ENCODE measurements at regions not wholly inside any gene's neighbourhood (a gene's known extent, or its start where the extent isn't known, plus 50 kb on each side); places are given as distances from the start of the nearest gene placed in this dataset.

GRCh38 chr3:463252-464192 lies 267.0 kb downstream of the CHL1 start (continued):
- TF ChIP-seq EGR1 (IDR thresholded peaks at IDR 0.05; ENCODE audit: borderline replicate concordance, low read depth, low read length) (no peak), CHD7 (IDR thresholded peaks at IDR 0.05; ENCODE audit: insufficient replicate concordance, low read length) (no peak), SIRT6 (IDR thresholded peaks at IDR 0.05; ENCODE audit: low read length) (no peak), POLR2AphosphoS5 (IDR thresholded peaks at IDR 0.05; ENCODE audit: low read depth, low read length) (no peak), GABPA (IDR thresholded peaks at IDR 0.05; ENCODE audit: borderline replicate concordance, insufficient read depth, low read length) (no peak), GTF2F1 (IDR thresholded peaks at IDR 0.05; ENCODE audit: borderline replicate concordance, low read depth, low read length) (no peak)

Measured in H1 (cell line).